OCI-LY7 (cell line): ENCODE measurements at regions not wholly inside any gene's neighbourhood (a gene's known extent, or its start where the extent isn't known, plus 50 kb on each side); places are given as distances from the start of the nearest gene placed in this dataset.

Experiments used
- BruUV-seq: library from RNA; stranded (reverse); fragments of 400-500 nt; replicated peaks from 2 replicates; lab custom pipeline; 2021; lab: Mats Ljungman, UMichigan
- CTCF ChIA-PET: fragments of 300-600 bp; sonication (Branson Sonifier 250); formaldehyde crosslinking; loops from one replicate; lab custom pipeline; 2022; ENCODE audit warnings: antibody characterized with exemption; ENCODE audit not compliant: unreplicated experiment; lab: Charles Lee
- POLR2A ChIA-PET: fragments of 300-600 bp; sonication (Branson Sonifier 250); formaldehyde crosslinking; loops from one replicate; lab custom pipeline; 2022; ENCODE audit warnings: antibody characterized with exemption; lab: Charles Lee
- DNase-seq: peaks from one replicate; pipeline ENCODE4 v3.0.0-alpha.2; 2015; ENCODE audit warnings: low spot score
- H2AFZ ChIP-seq: fragments of 200-600 bp; sonication (generic), shearing (Covaris generic); 2 replicates; pipeline ENCODE4 v1.6.1; 2014; ENCODE audit warnings: mild to moderate bottlenecking, antibody characterized with exemption, low read length, moderate library complexity
- H3K27ac ChIP-seq: fragments of 200-600 bp; sonication (generic); 2 replicates; pipeline ENCODE4 v1.5.1; 2014; ENCODE audit warnings: mixed run types, low read depth, mild to moderate bottlenecking, moderate library complexity, low read length, inconsistent platforms; ENCODE audit not compliant: poor library complexity, severe bottlenecking
- H3K36me3 ChIP-seq: fragments of 200-600 bp; sonication (generic); 2 replicates; pipeline ENCODE4 v1.6.1; 2014; ENCODE audit warnings: mild to moderate bottlenecking, antibody characterized with exemption, low read length, moderate library complexity, mixed read lengths; ENCODE audit not compliant: insufficient read depth
- H3K4me1 ChIP-seq: fragments of 200-600 bp; sonication (generic); 2 replicates; pipeline ENCODE4 v1.5.1; 2014; ENCODE audit warnings: mild to moderate bottlenecking, low read length; ENCODE audit not compliant: insufficient read depth, poor library complexity, severe bottlenecking
- H3K4me2 ChIP-seq: fragments of 200-600 bp; sonication (generic); 2 replicates; pipeline ENCODE4 v1.6.1; 2014; ENCODE audit warnings: mild to moderate bottlenecking, low read length
- H3K4me3 ChIP-seq: fragments of 200-600 bp; sonication (generic); 2 replicates; pipeline ENCODE4 v1.5.1; 2014; ENCODE audit warnings: mild to moderate bottlenecking, low read depth, low read length; ENCODE audit not compliant: poor library complexity, severe bottlenecking
- H3K79me2 ChIP-seq: fragments of 200-600 bp; sonication (generic); 2 replicates; pipeline ENCODE4 v1.6.1; 2016; ENCODE audit warnings: low read depth, mild to moderate bottlenecking, low read length, moderate library complexity, mixed read lengths; ENCODE audit not compliant: insufficient read depth
- H3K9me2 ChIP-seq: fragments of 200-600 bp; sonication (generic); 2 replicates; pipeline ENCODE4 v1.6.1; 2016; ENCODE audit warnings: mild to moderate bottlenecking, low read length, mixed read lengths; ENCODE audit not compliant: insufficient read depth
- H3K9me3 ChIP-seq: fragments of 200-600 bp; sonication (generic); 2 replicates; pipeline ENCODE4 v1.6.1; 2014; ENCODE audit warnings: mild to moderate bottlenecking, mixed run types, low read length, mixed read lengths
- H4K20me1 ChIP-seq: fragments of 200-600 bp; sonication (generic); 2 replicates; pipeline ENCODE4 v1.6.1; 2014; ENCODE audit warnings: mild to moderate bottlenecking, antibody characterized with exemption, low read length, moderate library complexity, mixed read lengths; ENCODE audit not compliant: insufficient read depth
- CTCF ChIP-seq: fragments of 200-600 bp; sonication (generic); conservative IDR thresholded peaks from 2 replicates; pipeline ENCODE4 v1.5.1; 2014; ENCODE audit warnings: mild to moderate bottlenecking, antibody characterized with exemption, low read length, moderate library complexity, mixed read lengths
- EZH2phosphoT487 ChIP-seq: fragments of 200-600 bp; sonication (generic); IDR thresholded peaks from 2 replicates; pipeline ENCODE4 v1.6.1; 2018; ENCODE audit warnings: low read depth, borderline replicate concordance, mild to moderate bottlenecking, mixed run types, antibody characterized with exemption, low read length, moderate library complexity, mixed read lengths
- intact Hi-C: fragments of 100-400 bp; cut with micrococcal nuclease; formaldehyde crosslinking; loops from one replicate; pipeline ENCODE4 v1.10.0; 2022; ENCODE audit not compliant: unreplicated experiment

- no peaks in the 10 kb centered on the region for H4K20me1 ChIP-seq
- peaks cover 8% of the 10 kb centered on the region for H3K4me1 ChIP-seq
- no TSS peak for BruUV-seq
- H3K9me3 ChIP-seq = no peaks in the 10 kb centered on the region
- H3K27ac ChIP-seq = no peak overlapping the region
- H3K4me2 ChIP-seq = no peak overlapping the region
- no peak overlapping the region for H3K4me3 ChIP-seq
- DNase-seq = no peak
- CTCF ChIA-PET = no interaction called here
- POLR2A ChIA-PET = interaction anchor here (0.6 to 1.7 kb wide), 2 partner anchors 12 to 747 kb away, joined by 4 to 6 read pairs; no protein-coding TSS in a partner anchor
- no peak overlapping the region for H2AFZ ChIP-seq
- no peak for TF ChIP-seq EZH2phosphoT487
- no peak for TF ChIP-seq CTCF
- no peaks in the 10 kb centered on the region for H3K9me2 ChIP-seq
- no peaks in the 10 kb centered on the region for H3K79me2 ChIP-seq
- no peaks in the 10 kb centered on the region for H3K36me3 ChIP-seq
- intact Hi-C loops = no loop called here
These were observed 221.8 kb upstream of the GYPA start for GRCh38 chr4:144362366-144362765.

DNA sequence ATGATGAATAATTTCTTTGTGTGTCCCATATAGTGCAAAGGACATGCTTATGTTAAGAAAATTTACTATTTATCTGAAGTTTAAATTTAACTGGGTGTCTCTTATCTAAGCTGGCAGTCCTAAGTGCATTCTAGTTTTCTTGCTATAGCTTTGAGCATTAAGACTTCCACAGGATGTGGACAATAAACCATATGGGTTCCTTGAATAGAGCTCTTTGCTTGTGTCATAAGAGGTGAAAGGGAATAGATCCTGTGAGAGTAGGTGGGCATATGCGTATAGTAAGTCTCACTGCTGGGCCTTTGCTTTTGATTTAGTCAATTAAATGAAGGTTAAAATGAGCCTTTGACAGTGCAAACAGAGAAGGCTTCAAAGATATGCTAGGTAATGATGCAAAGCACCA is 223.4 kb upstream of the GYPA start:
- no TSS peak for BruUV-seq
- no peak for DNase-seq
- CTCF ChIA-PET = no interaction called here
- H3K79me2 ChIP-seq = no peaks in the 10 kb centered on the region
- H3K4me2 ChIP-seq = no peak overlapping the region
- H3K4me3 ChIP-seq = no peak overlapping the region
- H2AFZ ChIP-seq = no peak overlapping the region
- no peaks in the 10 kb centered on the region for H3K9me2 ChIP-seq
- H3K36me3 ChIP-seq = no peaks in the 10 kb centered on the region
- H3K9me3 ChIP-seq = no peaks in the 10 kb centered on the region
- H3K27ac ChIP-seq = no peak overlapping the region
- intact Hi-C loops = no loop called here
- no peaks in the 10 kb centered on the region for H3K4me1 ChIP-seq
- POLR2A ChIA-PET = interaction anchor here (0.6 to 2.0 kb wide), 4 partner anchors 8 to 292 kb away, joined by 3 to 6 read pairs (median 4); no protein-coding TSS in a partner anchor
- no peaks in the 10 kb centered on the region for H4K20me1 ChIP-seq
- no peak for TF ChIP-seq EZH2phosphoT487
- no peak for TF ChIP-seq CTCF

DNA sequence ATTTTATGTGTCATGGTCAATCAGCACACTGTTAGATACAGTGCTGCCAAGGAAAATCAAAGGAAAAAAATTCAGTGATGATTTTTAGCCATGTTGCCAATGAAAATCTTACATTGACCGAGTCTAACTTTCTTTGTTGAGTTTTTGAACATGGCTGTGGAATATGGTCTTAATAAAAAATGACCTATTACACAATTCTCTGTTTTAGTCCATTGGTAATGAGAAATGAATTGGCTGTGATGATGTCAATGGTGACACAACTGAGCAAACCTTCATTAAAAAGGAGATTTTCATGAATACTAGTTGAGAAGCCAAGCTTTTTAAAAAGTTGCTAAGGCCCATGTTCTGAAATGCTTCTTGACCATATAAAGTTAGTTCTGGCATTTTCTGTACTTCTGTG is 225.9 kb upstream of the GYPA start:
- H3K4me3 ChIP-seq = no peak overlapping the region
- no peak overlapping the region for H3K27ac ChIP-seq
- ChIA-PET POLR2A (interaction anchor here (0.6 to 1.2 kb wide), 2 partner anchors 8 to 19 kb away, joined by 3 to 5 read pairs; no protein-coding TSS in a partner anchor), CTCF (no interaction called here)
- no peak for TF ChIP-seq CTCF
- TF ChIP-seq EZH2phosphoT487 = no peak
- no peak overlapping the region for H2AFZ ChIP-seq
- H3K9me3 ChIP-seq = no peaks in the 10 kb centered on the region
- no peaks in the 10 kb centered on the region for H3K79me2 ChIP-seq
- intact Hi-C loops = no loop called here
- H3K4me2 ChIP-seq = no peak overlapping the region
- H4K20me1 ChIP-seq = no peaks in the 10 kb centered on the region
- DNase-seq = no peak
- no peaks in the 10 kb centered on the region for H3K9me2 ChIP-seq
- no peaks in the 10 kb centered on the region for H3K4me1 ChIP-seq
- BruUV-seq = no TSS peak
- H3K36me3 ChIP-seq = no peaks in the 10 kb centered on the region
